Sigmoid colon (tissue), 6 donors: ENCODE measurements at regions not wholly inside any gene's neighbourhood (a gene's known extent, or its start where the extent isn't known, plus 50 kb on each side); places are given as distances from the start of the nearest gene placed in this dataset.

Source experiments
- DNase-seq: peaks from one replicate; pipeline ENCODE4 v3.0.0-alpha.2; 2019
- H3K27ac ChIP-seq, 4 donors: fragments of 200-600 bp; sonication (generic); one replicate each; pipeline ENCODE4 v1.5.1; 2016 to 2019; ENCODE audit warnings: mild to moderate bottlenecking in 1 of 4
- H3K27me3 ChIP-seq, 3 donors: fragments of 200-600 bp; sonication (generic); one replicate each; pipeline ENCODE4 v1.5.1; 2019; ENCODE audit warnings: mild to moderate bottlenecking in 1 of 3
- H3K36me3 ChIP-seq, 4 donors: fragments of 200-600 bp; sonication (generic); one replicate each; pipeline ENCODE4 v1.5.1; 2016 to 2019
- H3K4me1 ChIP-seq, 4 donors: fragments of 200-600 bp; sonication (generic); one replicate each; pipeline ENCODE4 v1.5.1; 2017 to 2019
- H3K4me3 ChIP-seq, 4 donors: fragments of 200-600 bp; sonication (generic); one replicate each; pipeline ENCODE4 v1.5.1; 2017 to 2019; ENCODE audit warnings: mild to moderate bottlenecking in 2 of 4, moderate library complexity in 1 of 4
- H3K9me3 ChIP-seq, 4 donors: fragments of 200-600 bp in 3 of 4; sonication (generic) in 3 of 4; one replicate each; pipeline versions ENCODE4 v1.5.1 to v1.6.1; 2013 to 2019
- CTCF ChIP-seq, 4 experiments: fragments of 450-650 bp in 3 of 4; fragments of 200-600 bp in 1 of 4; IDR thresholded peaks; one replicate each; pipeline ENCODE4 v1.5.1; 2016 to 2019; ENCODE audit warnings: antibody characterized with exemption in 4 of 4, mild to moderate bottlenecking in 3 of 4, moderate library complexity in 2 of 4
- EP300 ChIP-seq, 4 donors: sonication (generic); formaldehyde crosslinking; IDR thresholded peaks; one replicate each; pipeline ENCODE4 v1.6.1; 2017; ENCODE audit warnings: antibody characterized with exemption in 4 of 4
- POLR2A ChIP-seq, 2 donors: fragments of 450-650 bp; IDR thresholded peaks; one replicate each; pipeline ENCODE4 v1.6.1; 2016; ENCODE audit warnings: antibody characterized with exemption in 2 of 2, mild to moderate bottlenecking in 2 of 2, moderate library complexity in 2 of 2
- POLR2AphosphoS5 ChIP-seq, 4 donors: sonication (generic); formaldehyde crosslinking; IDR thresholded peaks; one replicate each; pipeline ENCODE4 v1.6.1; 2017; ENCODE audit warnings: antibody characterized with exemption in 4 of 4
- WGBS, 2 donors: extraction: QIAGEN DNeasy Blood & Tissue Kit; methylation state at CpG; one replicate each; pipeline ENCODE4 v1.1.7; 2013; 5-methylcytosine and 5-hydroxymethylcytosine counted together
- intact Hi-C: fragments of 100-400 bp; cut with DNase I; formaldehyde crosslinking; loops from one replicate; pipeline ENCODE4 v1.15.1; 2023
- donor health status: healthy with polysubstance abuse.
- donor health status: healthy.

- Histone ChIP-seq H3K27me3 (no peaks in the 10 kb centered on the region), H3K36me3 (no peaks in the 10 kb centered on the region), H3K4me3 (no peak overlapping the region), H3K4me1 (no peaks in the 10 kb centered on the region), H3K27ac (no peak overlapping the region), H3K9me3 (no peaks in the 10 kb centered on the region)
- TF ChIP-seq POLR2AphosphoS5 (IDR thresholded peaks at IDR 0.05) (no peak), EP300 (IDR thresholded peaks at IDR 0.05) (no peak), CTCF (IDR thresholded peaks at IDR 0.05) (no peak), POLR2A (IDR thresholded peaks at IDR 0.05) (no peak)
- intact Hi-C loops: no loop called here
- WGBS, 2 donors: 70 to 82% methylated on average over 7 of the region's 7 CpGs
- DNase-seq: no peak
Measured at GRCh38 chr3:8278448-8278847, 223.2 kb upstream of the LMCD1 start.

- H3K36me3 ChIP-seq: no peaks in the 10 kb centered on the region
- intact Hi-C loops: no loop called here
- TF ChIP-seq POLR2AphosphoS5 (IDR thresholded peaks at IDR 0.05) (no peak), CTCF (IDR thresholded peaks at IDR 0.05) (no peak), EP300 (IDR thresholded peaks at IDR 0.05) (no peak), POLR2A (IDR thresholded peaks at IDR 0.05) (no peak)
- H3K27ac ChIP-seq: no peak overlapping the region
- no peaks in the 10 kb centered on the region for H3K4me1 ChIP-seq
- 82 to 83% methylated on average over 7 of the region's 7 CpGs for WGBS, 2 donors
- no peak for DNase-seq
- H3K27me3 ChIP-seq: no peaks in the 10 kb centered on the region
- H3K9me3 ChIP-seq: no peaks in the 10 kb centered on the region
- H3K4me3 ChIP-seq: no peak overlapping the region
Measured at GRCh38 chr3:8279476-8279875, 222.1 kb upstream of the LMCD1 start.

GRCh38 chr3:8279886-8280550 lies 221.6 kb upstream of the LMCD1 start:
- no peaks in the 10 kb centered on the region for H3K36me3 ChIP-seq
- no peaks in the 10 kb centered on the region for H3K4me1 ChIP-seq
- intact Hi-C loops: no loop called here
- no peak overlapping the region for H3K4me3 ChIP-seq
- H3K9me3 ChIP-seq: no peaks in the 10 kb centered on the region
- TF ChIP-seq POLR2A (IDR thresholded peaks at IDR 0.05) (no peak), CTCF (IDR thresholded peaks at IDR 0.05) (no peak), POLR2AphosphoS5 (IDR thresholded peaks at IDR 0.05) (no peak)
- no peak overlapping the region for H3K27ac ChIP-seq
- 60 to 65% methylated on average over 5 of the region's 5 CpGs for WGBS, 2 donors
- H3K27me3 ChIP-seq: no peaks in the 10 kb centered on the region
- DNase-seq: no peak

GRCh38 chr3:8282541-8283165 lies 219.0 kb upstream of the LMCD1 start:
- Histone ChIP-seq H3K27ac (no peak overlapping the region), H3K4me3 (no peak overlapping the region), H3K36me3 (no peaks in the 10 kb centered on the region), H3K27me3 (no peaks in the 10 kb centered on the region), H3K4me1 (no peaks in the 10 kb centered on the region), H3K9me3 (no peaks in the 10 kb centered on the region)
- no peak for DNase-seq
- intact Hi-C loops: no loop called here
- TF ChIP-seq POLR2AphosphoS5 (IDR thresholded peaks at IDR 0.05): no peak
- no peak for TF ChIP-seq POLR2A (IDR thresholded peaks at IDR 0.05)
- no peak for TF ChIP-seq CTCF (IDR thresholded peaks at IDR 0.05)
- TF ChIP-seq EP300 (IDR thresholded peaks at IDR 0.05): no peak

GRCh38 chr3:8283193-8283592 lies 218.4 kb upstream of the LMCD1 start:
- no peaks in the 10 kb centered on the region for H3K4me1 ChIP-seq
- no peak overlapping the region for H3K27ac ChIP-seq
- H3K27me3 ChIP-seq: no peaks in the 10 kb centered on the region
- no peak overlapping the region for H3K4me3 ChIP-seq
- H3K36me3 ChIP-seq: no peaks in the 10 kb centered on the region
- H3K9me3 ChIP-seq: no peaks in the 10 kb centered on the region
- WGBS, 2 donors: 94% methylated on average over 1 of the region's 1 CpG
- DNase-seq: no peak
- intact Hi-C loops: no loop called here
- TF ChIP-seq POLR2AphosphoS5 (IDR thresholded peaks at IDR 0.05) (no peak), EP300 (IDR thresholded peaks at IDR 0.05) (no peak), CTCF (IDR thresholded peaks at IDR 0.05) (no peak), POLR2A (IDR thresholded peaks at IDR 0.05) (no peak)
